BLaER1 treated with 17β-estradiol and CSF1 and Interleukin-3, amounts not matched to agents 10 nM and 100 nM (cell line): ENCODE measurements at regions not wholly inside any gene's neighbourhood (a gene's known extent, or its start where the extent isn't known, plus 50 kb on each side); places are given as distances from the start of the nearest gene placed in this dataset.

Experiments
- H3K27ac ChIP-seq, 11 experiments: shearing (Covaris generic); formaldehyde crosslinking; 2 replicates each; pipeline ENCODE4 v1.8.1; 2022
- H3K27me3 ChIP-seq, 11 experiments: shearing (Covaris generic); formaldehyde crosslinking; 2 replicates each; pipeline ENCODE4 v1.8.1; 2022
- H3K36me3 ChIP-seq, 11 experiments: shearing (Covaris generic); formaldehyde crosslinking; 2 replicates each; pipeline ENCODE4 v1.8.1; 2022
- H3K4me1 ChIP-seq, 10 experiments: shearing (Covaris generic); formaldehyde crosslinking; 2 replicates each; pipeline ENCODE4 v1.8.1; 2022
- H3K4me2 ChIP-seq, 11 experiments: shearing (Covaris generic); formaldehyde crosslinking; 2 replicates each; pipeline ENCODE4 v1.8.1; 2022
- H3K4me3 ChIP-seq, 10 experiments: shearing (Covaris generic); formaldehyde crosslinking; 2 replicates each; pipeline ENCODE4 v1.8.1; 2022
- H3K9ac ChIP-seq, 11 experiments: shearing (Covaris generic); formaldehyde crosslinking; 2 replicates each; pipeline ENCODE4 v1.8.1; 2022
- H3K9me3 ChIP-seq, 11 experiments: shearing (Covaris generic); formaldehyde crosslinking; replicated peaks in 1 of 11; 2 replicates each; pipeline ENCODE4 v1.8.1; 2022
- H4K20me1 ChIP-seq, 11 experiments: shearing (Covaris generic); formaldehyde crosslinking; 2 replicates each; pipeline ENCODE4 v1.8.1; 2022
- Cebpa-rat ChIP-seq, 11 experiments: shearing (Covaris generic); IDR thresholded peaks; 2 replicates each; pipeline ENCODE4 v1.8.1; 2022

GRCh38 chr10:111186358-111186757 lies 109.5 kb downstream of the ADRA2A start:
- TF ChIP-seq Cebpa-rat (IDR thresholded peaks at IDR 0.05) = no peak
- Histone ChIP-seq H3K27ac (no peak overlapping the region), H3K9me3 (no peaks in the 10 kb centered on the region), H4K20me1 (no peaks in the 10 kb centered on the region), H3K9ac (no peak overlapping the region), H3K4me2 (no peak overlapping the region), H3K36me3 (no peaks in the 10 kb centered on the region), H3K27me3 (no peaks in the 10 kb centered on the region), H3K4me3 (no peak overlapping the region), H3K4me1 (no peaks in the 10 kb centered on the region)

GRCh38 chr10:111187096-111187495 lies 110.3 kb downstream of the ADRA2A start:
- no peak overlapping the region for H3K27ac ChIP-seq
- no peaks in the 10 kb centered on the region for H3K4me1 ChIP-seq
- H3K9me3 ChIP-seq = no peaks in the 10 kb centered on the region
- no peaks in the 10 kb centered on the region for H4K20me1 ChIP-seq
- no peak overlapping the region for H3K4me3 ChIP-seq
- TF ChIP-seq Cebpa-rat (IDR thresholded peaks at IDR 0.05) = no peak
- no peaks in the 10 kb centered on the region for H3K27me3 ChIP-seq
- no peak overlapping the region for H3K4me2 ChIP-seq
- no peak overlapping the region for H3K9ac ChIP-seq
- H3K36me3 ChIP-seq = no peaks in the 10 kb centered on the region

- Histone ChIP-seq H3K4me3 (no peak overlapping the region), H3K4me2 (no peak overlapping the region), H3K4me1 (no peaks in the 10 kb centered on the region; a peak in 2 of 20 replicates), H3K9me3 (no peaks in the 10 kb centered on the region), H3K27me3 (no peaks in the 10 kb centered on the region), H3K27ac (no peak overlapping the region), H3K9ac (no peak overlapping the region), H3K36me3 (no peaks in the 10 kb centered on the region), H4K20me1 (no peaks in the 10 kb centered on the region)
- no peak for TF ChIP-seq Cebpa-rat (IDR thresholded peaks at IDR 0.05)
Observed at GRCh38 chr10:111199587-111199986, 122.8 kb downstream of the ADRA2A start.

GRCh38 chr10:111200505-111201186 lies 123.8 kb downstream of the ADRA2A start:
- no peaks in the 10 kb centered on the region for H3K27me3 ChIP-seq
- H3K27ac ChIP-seq = no peak overlapping the region
- H3K4me3 ChIP-seq = no peak overlapping the region
- no peak overlapping the region for H3K4me2 ChIP-seq
- no peaks in the 10 kb centered on the region for H3K9me3 ChIP-seq
- H4K20me1 ChIP-seq = no peaks in the 10 kb centered on the region
- H3K4me1 ChIP-seq = no peaks in the 10 kb centered on the region; a peak in 2 of 20 replicates
- H3K36me3 ChIP-seq = no peaks in the 10 kb centered on the region
- no peak overlapping the region for H3K9ac ChIP-seq
- no peak for TF ChIP-seq Cebpa-rat (IDR thresholded peaks at IDR 0.05)

DNA sequence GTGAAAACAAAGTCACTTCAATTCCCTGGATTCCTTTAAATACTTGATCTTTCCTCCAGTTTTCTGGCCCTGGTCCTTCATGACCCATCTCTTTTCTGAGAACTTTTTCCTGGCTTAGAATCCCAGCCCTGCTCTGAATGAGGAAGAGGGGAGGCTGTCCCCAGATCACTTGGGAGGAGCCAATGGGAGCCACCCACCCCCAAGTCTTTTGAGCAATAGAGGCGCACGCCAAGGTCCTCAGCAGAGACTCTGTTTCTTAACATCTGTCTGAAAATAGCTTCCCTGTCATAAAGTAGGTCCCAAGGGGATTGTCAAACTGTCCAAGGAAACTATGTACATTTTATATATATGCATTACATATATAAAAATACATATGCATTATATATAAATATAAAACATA lies 126.8 kb downstream of the ADRA2A start:
- Histone ChIP-seq H3K9me3 (no peaks in the 10 kb centered on the region), H3K9ac (no peak overlapping the region), H3K4me2 (no peak overlapping the region), H4K20me1 (no peaks in the 10 kb centered on the region), H3K27ac (no peak overlapping the region), H3K27me3 (no peaks in the 10 kb centered on the region), H3K36me3 (no peaks in the 10 kb centered on the region), H3K4me1 (no peaks in the 10 kb centered on the region; a peak in 2 of 20 replicates), H3K4me3 (no peak overlapping the region)
- no peak for TF ChIP-seq Cebpa-rat (IDR thresholded peaks at IDR 0.05)

- TF ChIP-seq Cebpa-rat (IDR thresholded peaks at IDR 0.05) = no peak
- Histone ChIP-seq H3K9ac (no peak overlapping the region), H3K4me2 (no peak overlapping the region)
Observed at GRCh38 chr10:111204838-111205237, 128.0 kb downstream of the ADRA2A start.

GRCh38 chr10:111206521-111206920 lies 129.7 kb downstream of the ADRA2A start:
- H3K4me3 ChIP-seq = no peak overlapping the region
- no peaks in the 10 kb centered on the region for H4K20me1 ChIP-seq
- TF ChIP-seq Cebpa-rat (IDR thresholded peaks at IDR 0.05) = no peak
- H3K9ac ChIP-seq = no peak overlapping the region
- H3K4me1 ChIP-seq = no peaks in the 10 kb centered on the region; a peak in 2 of 20 replicates
- no peak overlapping the region for H3K4me2 ChIP-seq
- no peaks in the 10 kb centered on the region for H3K9me3 ChIP-seq
- no peaks in the 10 kb centered on the region for H3K27me3 ChIP-seq
- no peak overlapping the region for H3K27ac ChIP-seq
- H3K36me3 ChIP-seq = no peaks in the 10 kb centered on the region

More at GRCh38 chr10:111204838-111205237, 128.0 kb downstream of the ADRA2A start:
- H4K20me1 ChIP-seq = no peaks in the 10 kb centered on the region
- no peak overlapping the region for H3K27ac ChIP-seq
- no peaks in the 10 kb centered on the region; a peak in 2 of 20 replicates for H3K4me1 ChIP-seq
- H3K27me3 ChIP-seq = no peaks in the 10 kb centered on the region
- H3K4me3 ChIP-seq = no peak overlapping the region
- no peaks in the 10 kb centered on the region for H3K36me3 ChIP-seq
- no peaks in the 10 kb centered on the region for H3K9me3 ChIP-seq

DNA sequence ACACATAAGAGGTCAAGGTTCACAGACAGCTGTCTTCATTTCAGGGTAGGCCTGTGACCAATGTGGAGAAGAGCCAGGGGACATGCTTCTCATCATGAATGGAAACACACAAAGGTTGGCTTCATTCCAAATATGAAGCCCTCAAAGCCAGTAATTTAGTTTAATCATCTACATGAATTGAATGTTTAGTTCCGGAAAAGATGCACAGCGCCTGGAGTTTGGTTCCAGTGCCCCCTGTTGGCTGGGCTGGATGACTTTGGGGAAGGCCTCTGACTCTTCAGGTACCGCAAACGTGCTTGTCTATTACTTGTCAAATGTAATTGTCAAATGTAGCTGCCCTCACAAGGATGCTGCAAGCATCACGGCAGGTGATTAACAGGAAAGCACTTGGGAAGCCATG lies 130.7 kb downstream of the ADRA2A start:
- no peaks in the 10 kb centered on the region for H4K20me1 ChIP-seq
- no peak overlapping the region for H3K9ac ChIP-seq
- H3K27me3 ChIP-seq = no peaks in the 10 kb centered on the region
- no peaks in the 10 kb centered on the region for H3K36me3 ChIP-seq
- TF ChIP-seq Cebpa-rat (IDR thresholded peaks at IDR 0.05) = no peak
- H3K4me3 ChIP-seq = no peak overlapping the region
- H3K27ac ChIP-seq = no peak overlapping the region
- H3K4me2 ChIP-seq = no peak overlapping the region
- H3K9me3 ChIP-seq = no peaks in the 10 kb centered on the region
- H3K4me1 ChIP-seq = no peaks in the 10 kb centered on the region; a peak in 2 of 20 replicates

- Histone ChIP-seq H3K9ac (no peak overlapping the region), H3K27me3 (no peaks in the 10 kb centered on the region), H3K36me3 (no peaks in the 10 kb centered on the region), H3K4me2 (no peak overlapping the region), H3K9me3 (no peaks in the 10 kb centered on the region), H4K20me1 (no peaks in the 10 kb centered on the region), H3K27ac (no peak overlapping the region), H3K4me3 (no peak overlapping the region), H3K4me1 (no peaks in the 10 kb centered on the region)
- no peak for TF ChIP-seq Cebpa-rat (IDR thresholded peaks at IDR 0.05)
Observed at GRCh38 chr10:111208951-111209350, 132.1 kb downstream of the ADRA2A start.

DNA sequence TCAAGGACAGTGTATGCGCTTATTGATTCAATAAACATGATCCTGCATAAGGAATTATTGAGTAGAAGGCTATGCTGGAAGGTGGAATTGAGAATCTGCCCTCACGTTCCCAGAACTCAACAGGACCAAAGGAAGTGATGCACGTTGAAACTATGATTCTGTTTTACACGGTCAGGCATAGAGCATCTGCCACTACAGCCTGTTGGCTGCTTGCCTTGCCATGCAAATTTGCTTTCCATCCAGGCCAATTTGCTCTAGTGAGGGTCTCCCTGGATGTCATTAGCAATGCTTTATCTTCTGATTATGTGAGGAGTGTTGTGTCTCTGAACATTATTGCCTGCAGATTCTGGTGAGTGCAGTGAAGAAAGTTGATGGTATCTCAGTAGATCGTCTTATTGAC lies 132.9 kb downstream of the ADRA2A start:
- H3K4me3 ChIP-seq = no peak overlapping the region
- no peaks in the 10 kb centered on the region for H3K27me3 ChIP-seq
- H4K20me1 ChIP-seq = no peaks in the 10 kb centered on the region
- no peaks in the 10 kb centered on the region for H3K4me1 ChIP-seq
- H3K9ac ChIP-seq = no peak overlapping the region
- no peak overlapping the region for H3K27ac ChIP-seq
- H3K4me2 ChIP-seq = no peak overlapping the region
- H3K36me3 ChIP-seq = no peaks in the 10 kb centered on the region
- H3K9me3 ChIP-seq = no peaks in the 10 kb centered on the region
- TF ChIP-seq Cebpa-rat (IDR thresholded peaks at IDR 0.05) = no peak
